Epithelial cell of prostate (primary cell): ENCODE measurements at regions not wholly inside any gene's neighbourhood (a gene's known extent, or its start where the extent isn't known, plus 50 kb on each side); places are given as distances from the start of the nearest gene placed in this dataset.

Experiments used
- DNase-seq: peaks from one replicate; pipeline ENCODE4 v3.0.0-alpha.2; 2011; ENCODE audit warnings: low read depth, low spot score
- H3K27ac ChIP-seq: fragments of 450-650 bp; 2 replicates; pipeline ENCODE4 v1.5.1; 2017; ENCODE audit warnings: mild to moderate bottlenecking

DNA sequence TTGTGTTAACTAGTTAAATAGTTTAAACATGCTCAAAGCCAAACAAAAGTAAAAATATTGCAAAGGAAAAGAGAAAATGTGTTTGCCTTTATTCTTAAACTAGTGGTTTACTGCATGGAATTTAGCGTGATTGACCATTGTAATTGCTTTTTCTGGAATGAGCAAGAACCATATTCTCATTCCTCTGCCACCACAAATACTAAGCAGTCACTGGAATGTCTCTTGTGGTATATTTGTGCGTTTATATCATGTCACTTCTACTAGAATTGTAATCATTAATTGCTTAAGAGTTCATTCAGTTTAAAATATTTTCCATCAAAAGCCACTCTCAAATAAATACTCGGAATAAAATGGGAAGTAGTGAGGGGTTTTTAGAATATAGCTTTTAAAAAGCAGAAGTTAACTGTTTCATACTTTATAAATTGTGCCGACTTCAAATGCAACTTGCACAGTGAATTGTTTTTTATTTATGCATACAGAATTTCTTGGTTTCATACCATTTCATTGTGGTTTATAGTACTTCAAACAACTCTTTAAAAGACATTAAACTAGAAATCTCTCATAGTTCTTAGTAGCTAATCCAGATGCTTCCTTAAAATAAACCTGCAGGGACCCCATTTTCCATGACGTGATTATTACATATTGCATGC lies 288.1 kb downstream of the EPHA4 start:
- DNase-seq, result no peak
- H3K27ac ChIP-seq, result no peak overlapping the region

DNA sequence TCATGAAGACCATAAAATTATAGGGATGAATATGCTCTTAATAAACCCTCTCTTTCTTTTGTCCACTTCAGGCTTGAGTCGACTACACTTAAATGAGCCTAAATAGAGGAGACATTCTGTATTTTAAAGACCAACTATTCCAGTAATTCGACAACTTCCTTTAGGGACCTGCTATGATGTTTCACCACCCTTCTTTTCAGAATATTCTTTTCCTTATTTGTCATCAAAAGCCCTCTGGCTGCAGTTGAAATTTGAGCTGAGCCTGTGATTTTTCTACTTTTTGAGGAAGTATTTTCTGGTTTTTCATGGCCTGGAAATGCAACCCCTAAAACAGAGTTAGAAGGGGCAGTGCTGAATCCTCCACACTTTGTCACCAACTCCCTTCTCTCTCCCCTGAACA lies 287.0 kb downstream of the EPHA4 start:
- no peak overlapping the region for H3K27ac ChIP-seq
- DNase-seq, result no peak

- H3K27ac ChIP-seq, result no peak overlapping the region
- no peak for DNase-seq
Observed at GRCh38 chr2:221286406-221286805, 285.7 kb downstream of the EPHA4 start.

DNA sequence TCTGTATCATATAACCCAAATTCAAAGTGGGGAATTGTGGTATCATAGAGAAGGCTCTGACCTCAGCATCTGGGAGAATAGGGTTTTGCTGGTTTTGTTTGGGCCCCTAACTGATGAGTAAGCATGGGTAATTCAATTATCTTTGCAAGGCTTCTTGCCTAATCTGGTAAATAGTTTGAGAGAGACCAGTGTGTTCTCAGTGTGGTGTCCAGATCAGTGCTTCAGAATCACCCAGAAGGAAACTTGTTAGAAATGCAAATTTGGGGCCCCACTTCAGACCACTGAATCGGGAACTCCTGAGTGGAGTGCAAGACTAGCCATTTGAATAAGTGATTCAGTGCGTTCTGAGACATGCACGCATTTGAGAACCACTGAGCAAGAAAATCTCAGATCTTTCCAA lies 282.7 kb downstream of the EPHA4 start:
- DNase-seq, result no peak
- H3K27ac ChIP-seq, result no peak overlapping the region

DNA sequence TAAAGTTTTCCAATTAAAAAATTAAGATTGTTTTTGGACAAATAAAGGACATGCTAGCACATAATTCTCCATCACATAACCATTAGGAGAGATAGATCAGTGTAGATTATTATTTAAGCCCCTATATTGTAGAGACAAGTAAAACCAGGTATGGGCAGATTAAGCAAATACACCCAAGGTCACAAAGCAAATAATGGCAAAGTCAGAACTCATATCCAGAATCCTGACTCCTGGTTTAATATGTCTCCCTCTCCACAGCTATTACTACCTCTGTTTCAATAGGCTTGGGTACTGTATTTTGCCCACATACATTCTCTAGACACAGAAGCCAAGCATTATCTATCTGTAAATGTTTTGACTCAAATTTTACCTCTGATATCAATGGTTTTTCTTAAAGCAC lies 282.3 kb downstream of the EPHA4 start:
- no peak for DNase-seq
- no peak overlapping the region for H3K27ac ChIP-seq

- H3K27ac ChIP-seq, result no peak overlapping the region
- no peak for DNase-seq
Observed at GRCh38 chr2:221293949-221294742, 278.0 kb downstream of the EPHA4 start.

- no peak overlapping the region for H3K27ac ChIP-seq
- DNase-seq, result no peak
Observed at GRCh38 chr2:221304916-221305315, 267.2 kb downstream of the EPHA4 start.

DNA sequence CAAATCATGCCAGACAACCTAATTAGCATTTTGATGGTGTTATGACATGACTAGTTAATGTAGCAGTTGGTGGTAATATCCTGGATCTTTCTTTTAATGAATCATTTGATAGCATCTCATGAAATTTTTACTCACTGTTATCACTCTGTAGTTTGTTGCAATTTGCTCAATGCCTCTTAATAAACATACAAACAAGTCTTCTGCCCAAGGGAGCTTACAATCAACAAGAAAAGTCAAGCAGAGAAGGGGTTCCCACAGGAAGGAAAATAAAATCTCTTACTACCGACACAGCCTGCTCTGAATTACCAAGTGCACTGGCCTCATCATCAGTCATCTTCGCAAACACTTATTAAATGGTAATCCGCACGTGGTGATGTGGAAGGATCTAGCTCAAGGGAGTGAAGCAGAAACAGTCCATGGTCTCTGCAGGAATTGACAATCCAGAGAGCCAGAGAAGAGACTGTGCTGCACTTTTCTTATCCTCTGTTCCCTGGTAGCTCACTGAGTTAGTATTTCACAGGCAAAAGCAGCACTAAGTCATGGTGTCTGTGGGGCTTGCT lies 263.5 kb downstream of the EPHA4 start:
- DNase-seq, result no peak
- H3K27ac ChIP-seq, result no peak overlapping the region

- DNase-seq, result no peak
- no peak overlapping the region for H3K27ac ChIP-seq
Observed at GRCh38 chr2:221309892-221310583, 262.1 kb downstream of the EPHA4 start.

DNA sequence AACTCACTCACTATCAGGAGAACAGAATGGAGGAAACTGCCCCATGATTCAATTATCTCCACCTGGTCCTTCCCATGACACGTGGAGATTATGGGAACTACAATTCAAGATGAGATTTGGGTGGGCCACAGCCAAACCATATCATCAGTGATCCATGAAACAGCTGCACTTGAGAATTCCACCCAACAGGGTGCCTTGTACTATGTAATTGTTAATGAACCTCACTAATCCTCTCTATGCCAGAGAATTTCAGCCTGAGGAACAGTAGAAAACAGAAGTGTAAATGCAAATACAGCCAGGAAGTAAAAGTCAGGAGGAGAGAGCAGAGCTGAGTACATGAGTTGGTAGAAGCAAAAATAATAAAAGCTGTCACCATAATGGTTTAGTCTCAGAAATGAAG lies 261.4 kb downstream of the EPHA4 start:
- no peak overlapping the region for H3K27ac ChIP-seq
- DNase-seq, result no peak

DNA sequence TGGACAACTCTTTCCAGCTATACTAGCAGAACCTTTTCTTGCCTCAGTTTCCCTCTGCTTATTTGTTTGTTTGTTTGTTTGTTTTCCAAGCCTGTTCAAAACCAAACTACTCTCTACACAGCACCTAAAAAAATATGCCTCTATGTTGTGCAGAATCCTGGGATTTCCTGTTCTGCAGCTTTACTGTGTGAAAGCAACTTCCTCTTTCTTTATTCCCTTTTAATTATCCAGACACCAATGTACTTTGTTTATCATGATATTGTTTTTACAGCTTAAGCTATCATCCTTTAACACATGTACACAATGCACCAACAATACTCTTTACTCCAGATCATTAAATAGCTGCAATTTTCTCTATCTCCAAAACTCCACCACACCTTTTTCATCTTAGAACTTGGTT lies 259.5 kb downstream of the EPHA4 start:
- no peak overlapping the region for H3K27ac ChIP-seq
- DNase-seq, result no peak

GRCh38 chr2:221314786-221315185 lies 257.3 kb downstream of the EPHA4 start:
- DNase-seq, result no peak
- H3K27ac ChIP-seq, result no peak overlapping the region

GRCh38 chr2:221318376-221319130 lies 253.6 kb downstream of the EPHA4 start:
- DNase-seq, result no peak

GRCh38 chr2:221322741-221323140 lies 249.4 kb downstream of the EPHA4 start:
- no peak overlapping the region for H3K27ac ChIP-seq
- DNase-seq, result no peak

More at GRCh38 chr2:221318376-221319130, 253.6 kb downstream of the EPHA4 start:
- H3K27ac ChIP-seq, result no peak overlapping the region

DNA sequence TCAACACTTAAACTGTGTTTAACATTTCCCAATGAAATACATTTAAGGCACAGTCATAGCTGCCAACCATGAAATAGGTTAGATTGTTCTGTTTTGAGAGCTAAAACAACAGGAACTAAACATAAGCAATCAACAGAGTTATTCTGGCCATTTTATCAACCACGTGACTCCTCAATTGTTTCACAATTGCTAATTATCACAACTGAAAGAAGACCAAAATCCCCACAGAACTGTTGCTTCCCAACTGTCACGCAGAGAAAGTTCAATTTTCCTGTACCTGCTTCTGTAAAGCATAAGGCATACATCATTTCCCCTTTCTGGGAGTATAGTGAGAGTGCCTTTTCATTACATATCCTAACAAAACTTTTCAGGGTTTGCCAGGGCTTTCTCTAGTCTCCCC lies 248.6 kb downstream of the EPHA4 start:
- DNase-seq, result no peak
- H3K27ac ChIP-seq, result no peak overlapping the region

DNA sequence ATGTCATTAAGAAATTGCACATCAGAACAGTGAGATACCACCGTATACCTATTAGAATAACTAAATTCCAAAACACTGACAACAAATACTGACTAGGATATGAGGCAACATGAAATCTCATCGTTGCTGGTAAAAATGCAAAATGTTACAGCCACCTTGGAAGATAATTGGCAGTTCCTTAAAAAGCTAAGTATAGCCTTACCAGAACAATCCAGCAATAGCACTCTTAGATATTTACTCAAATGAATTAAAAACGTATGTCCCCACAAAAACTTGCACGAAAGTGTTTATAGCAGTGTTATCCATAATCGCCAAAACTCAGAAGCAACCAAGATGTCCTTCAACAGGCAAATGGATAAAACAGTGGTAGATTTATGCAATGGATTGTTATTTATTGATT lies 241.7 kb downstream of the EPHA4 start:
- H3K27ac ChIP-seq, result no peak overlapping the region

DNA sequence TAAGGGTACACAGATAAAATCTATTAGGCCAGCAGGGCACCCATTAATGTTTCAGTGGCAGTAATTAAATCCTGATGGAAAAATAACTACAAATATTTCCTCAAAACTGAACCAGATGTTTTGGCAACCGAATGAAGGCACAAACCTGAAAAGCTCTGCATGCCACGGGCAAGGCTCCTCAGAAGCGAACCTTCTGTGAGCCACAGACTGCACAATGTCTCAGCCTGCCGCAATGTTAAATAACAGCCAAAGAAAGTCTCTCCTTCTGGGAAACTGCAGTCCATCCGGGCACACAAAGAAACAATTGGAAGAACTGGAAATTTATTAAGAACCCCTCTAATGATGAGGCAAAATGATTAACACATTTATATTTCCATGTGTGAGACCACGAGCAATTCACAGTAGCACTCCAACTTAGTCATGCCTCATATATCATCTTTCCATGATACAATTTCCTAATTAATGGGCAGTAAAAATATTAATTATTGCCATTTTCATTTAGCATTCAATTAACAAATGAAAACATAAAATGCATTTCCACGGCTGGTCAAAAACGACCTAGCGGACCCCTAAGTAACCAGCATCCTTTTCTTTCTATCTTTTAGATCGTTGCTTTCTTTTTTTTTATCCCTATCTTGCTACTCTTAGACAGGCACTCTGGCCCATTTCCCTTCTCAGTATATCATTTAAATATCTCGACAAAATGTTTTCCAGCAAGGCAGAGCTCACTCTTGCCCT lies 237.5 kb downstream of the EPHA4 start:
- H3K27ac ChIP-seq, result no peak overlapping the region
- DNase-seq, result no peak

More for the DNA sequence above, 241.7 kb downstream of the EPHA4 start:
- DNase-seq, result no peak

DNA sequence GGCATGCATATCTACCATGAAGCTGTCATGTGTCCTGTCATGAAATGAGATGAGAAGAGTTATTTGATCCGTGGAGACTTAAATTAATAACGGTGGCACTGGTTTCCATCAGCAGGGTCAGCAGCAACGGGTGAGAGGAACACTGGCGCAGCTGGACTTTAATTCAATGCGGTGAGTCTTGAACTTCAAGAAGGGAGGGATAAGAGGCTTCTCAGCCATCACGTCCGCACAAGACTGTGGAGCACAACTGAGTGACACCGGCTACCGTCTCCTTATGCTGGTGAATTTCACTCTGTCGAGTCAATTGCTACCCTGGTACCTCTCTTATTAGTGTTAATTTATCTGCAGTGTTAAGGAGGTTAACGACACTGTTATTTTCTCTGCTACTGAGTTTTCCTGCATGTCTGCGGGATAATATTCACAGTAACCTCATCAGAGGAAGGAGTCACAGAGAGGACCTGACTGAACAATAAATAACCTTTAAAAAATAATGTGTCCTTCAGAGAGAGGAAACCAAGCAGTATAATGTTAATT lies 236.8 kb downstream of the EPHA4 start:
- H3K27ac ChIP-seq, result no peak overlapping the region
- DNase-seq, result no peak

- no peak overlapping the region for H3K27ac ChIP-seq
- DNase-seq, result no peak
Observed at GRCh38 chr2:221336967-221337366, 235.1 kb downstream of the EPHA4 start.
